ENCODE measurements at regions not wholly inside any gene's neighbourhood (a gene's known extent, or its start where the extent isn't known, plus 50 kb on each side); places are given as distances from the start of the nearest gene placed in this dataset.

- no peak for DNase-seq (ENCODE audit: low read depth in 4 of 4, low spot score in 1 of 4)
These were observed 163.3 kb upstream of the ZEB2 start for GRCh38 chr2:144683107-144683753.

GRCh38 chr2:144682248-144682647 lies 162.3 kb upstream of the ZEB2 start:
- no peak for DNase-seq (ENCODE audit: low read depth in 4 of 4, low spot score in 1 of 4)

GRCh38 chr2:144681389-144681788 lies 161.5 kb upstream of the ZEB2 start:
- no peak for DNase-seq (ENCODE audit: low read depth in 4 of 4, low spot score in 1 of 4)

DNA sequence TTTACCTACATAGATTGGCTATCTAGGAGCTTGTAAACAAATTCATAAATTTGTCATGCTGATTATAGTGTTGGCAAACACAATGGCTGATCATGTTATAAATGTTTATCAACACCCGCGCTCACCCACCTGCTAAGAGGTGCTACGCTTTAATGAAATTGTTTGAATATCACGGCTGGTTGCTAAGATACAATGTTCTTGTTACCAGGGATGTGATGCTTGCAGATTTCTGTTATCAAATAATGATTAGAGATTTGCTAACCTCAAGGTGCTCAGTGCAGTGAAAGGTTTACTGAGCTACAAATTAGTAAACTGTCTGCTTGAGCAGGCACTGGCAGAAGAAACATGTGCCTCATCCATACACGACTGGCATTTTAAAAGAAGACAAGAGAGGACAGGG lies 160.0 kb upstream of the ZEB2 start:
- DNase-seq (ENCODE audit: low read depth in 4 of 4, low spot score in 1 of 4) = no peak

DNA sequence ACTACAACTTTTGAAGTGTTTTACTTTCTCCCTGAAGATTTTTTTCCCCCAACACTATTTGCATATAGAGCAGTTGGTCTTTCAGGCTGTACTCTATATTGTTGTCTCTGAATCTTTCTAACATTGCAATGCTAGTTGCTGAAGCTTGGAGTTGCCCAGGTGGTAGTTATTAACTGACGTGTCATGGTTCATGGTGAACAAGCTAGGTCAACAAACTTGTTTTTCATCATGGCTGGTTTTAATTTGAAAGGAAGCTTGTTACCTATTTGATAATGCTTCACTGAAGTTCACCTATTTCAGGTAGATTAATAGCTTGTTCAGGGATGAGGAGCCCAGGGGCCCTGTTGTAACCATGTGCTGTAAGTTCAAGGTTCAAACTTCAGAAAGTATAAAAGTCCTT lies 158.8 kb upstream of the ZEB2 start:
- no peak for DNase-seq (ENCODE audit: low read depth in 4 of 4, low spot score in 1 of 4)

DNA sequence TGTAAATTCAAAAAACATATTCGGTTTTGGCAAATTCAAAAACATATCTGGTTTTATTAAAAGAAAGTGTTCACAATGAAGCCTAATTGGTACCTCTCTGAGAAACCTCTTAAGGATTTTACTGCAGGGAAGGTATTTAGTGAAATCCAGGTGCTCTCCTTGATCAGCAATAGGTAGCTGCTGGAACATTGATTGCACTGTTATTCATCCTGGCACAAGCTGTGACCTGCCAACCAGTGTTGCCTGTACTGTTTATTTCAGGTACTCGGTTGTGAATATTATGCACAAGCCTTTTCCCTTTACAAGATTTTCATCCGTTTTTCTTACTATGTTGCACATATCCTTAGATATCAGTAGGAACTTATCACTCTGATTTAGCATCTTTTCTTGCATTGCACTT lies 155.8 kb upstream of the ZEB2 start:
- DNase-seq (ENCODE audit: low read depth in 4 of 4, low spot score in 1 of 4) = no peak

GRCh38 chr2:144675331-144675730 lies 155.4 kb upstream of the ZEB2 start:
- DNase-seq (ENCODE audit: low read depth in 4 of 4, low spot score in 1 of 4) = no peak

- DNase-seq (ENCODE audit: low read depth in 4 of 4, low spot score in 1 of 4) = no peak
These were observed 154.2 kb upstream of the ZEB2 start for GRCh38 chr2:144674071-144674470.

GRCh38 chr2:144673456-144673855 lies 153.5 kb upstream of the ZEB2 start:
- no peak for DNase-seq (ENCODE audit: low read depth in 4 of 4, low spot score in 1 of 4)

- no peak for DNase-seq (ENCODE audit: low read depth in 4 of 4, low spot score in 1 of 4)
These were observed 152.0 kb upstream of the ZEB2 start for GRCh38 chr2:144671695-144672455.

GRCh38 chr2:144670738-144671137 lies 150.8 kb upstream of the ZEB2 start:
- DNase-seq (ENCODE audit: low read depth in 4 of 4, low spot score in 1 of 4) = no peak

DNA sequence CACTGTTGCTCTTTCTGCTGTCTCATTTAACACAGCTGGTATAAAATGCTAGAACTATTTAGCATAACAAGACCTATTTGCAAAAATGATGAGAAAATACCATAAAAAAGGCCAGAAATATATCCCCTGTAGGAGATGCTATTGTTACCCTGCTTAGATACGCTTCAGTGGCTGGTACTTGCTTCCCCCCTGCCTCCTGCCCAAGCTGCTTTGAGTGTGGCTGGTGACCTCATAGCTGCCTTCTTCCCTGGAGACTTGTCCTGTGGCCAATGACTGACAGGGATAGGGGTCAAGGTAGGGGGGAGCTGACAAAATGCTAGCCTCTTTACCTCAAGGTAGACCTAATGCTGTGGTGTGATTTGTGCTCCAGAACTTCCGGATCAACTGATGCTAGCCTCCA lies 150.2 kb upstream of the ZEB2 start:
- no peak for DNase-seq (ENCODE audit: low read depth in 4 of 4, low spot score in 1 of 4)

- no peak for DNase-seq (ENCODE audit: low read depth in 4 of 4, low spot score in 1 of 4)
These were observed 149.5 kb upstream of the ZEB2 start for GRCh38 chr2:144669196-144669987.

DNA sequence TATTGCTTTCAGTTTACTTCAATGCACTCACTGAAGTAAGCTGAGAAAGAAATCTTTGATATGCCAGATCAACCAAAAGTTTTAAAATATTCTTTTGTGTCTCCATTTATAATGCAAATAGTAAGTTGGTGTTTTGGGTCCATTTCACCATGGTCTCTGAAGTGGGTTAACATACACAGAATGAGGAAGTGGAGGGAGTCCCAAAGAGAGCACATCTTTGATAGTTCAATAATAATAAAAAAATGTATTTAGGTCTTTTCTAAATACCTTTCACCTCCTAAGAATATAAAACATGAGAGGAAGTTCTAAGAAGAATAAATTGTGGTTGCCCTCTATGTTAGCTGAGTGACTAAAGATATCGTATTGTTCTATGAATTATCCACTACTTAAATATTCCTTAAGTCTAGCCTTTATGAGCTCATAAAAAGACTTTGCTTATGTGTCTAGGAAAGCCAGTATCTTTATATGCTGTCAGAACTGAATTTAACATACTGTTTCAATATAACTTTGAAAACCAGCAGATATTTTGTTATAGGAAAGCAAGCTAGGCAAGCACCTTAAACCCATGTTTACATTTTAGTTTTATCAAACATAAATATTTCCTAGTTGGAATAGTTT lies 148.7 kb upstream of the ZEB2 start:
- no peak for DNase-seq (ENCODE audit: low read depth in 4 of 4, low spot score in 1 of 4)

DNA sequence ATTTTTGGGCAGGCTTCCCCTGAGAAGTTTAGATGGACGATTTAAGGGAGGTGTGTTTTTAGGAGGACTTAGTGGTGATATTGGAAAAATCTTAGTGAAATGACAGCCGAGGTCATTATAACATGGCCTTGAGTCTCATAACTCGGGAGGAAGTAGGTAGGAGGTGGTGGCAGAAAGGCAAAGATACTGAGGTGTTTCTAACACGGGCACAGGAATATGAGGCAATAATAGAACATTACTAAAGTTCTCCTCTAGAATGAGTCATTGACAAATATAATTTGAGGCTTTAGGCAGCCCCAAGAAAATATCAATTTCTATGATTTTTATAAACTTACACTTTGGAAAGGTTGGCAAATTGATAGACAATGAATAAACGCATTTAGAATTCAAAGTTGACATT lies 146.1 kb upstream of the ZEB2 start:
- no peak for DNase-seq (ENCODE audit: low read depth in 4 of 4, low spot score in 1 of 4)

- no peak for DNase-seq (ENCODE audit: low read depth in 4 of 4, low spot score in 1 of 4)
These were observed 143.3 kb upstream of the ZEB2 start for GRCh38 chr2:144663207-144663606.

DNA sequence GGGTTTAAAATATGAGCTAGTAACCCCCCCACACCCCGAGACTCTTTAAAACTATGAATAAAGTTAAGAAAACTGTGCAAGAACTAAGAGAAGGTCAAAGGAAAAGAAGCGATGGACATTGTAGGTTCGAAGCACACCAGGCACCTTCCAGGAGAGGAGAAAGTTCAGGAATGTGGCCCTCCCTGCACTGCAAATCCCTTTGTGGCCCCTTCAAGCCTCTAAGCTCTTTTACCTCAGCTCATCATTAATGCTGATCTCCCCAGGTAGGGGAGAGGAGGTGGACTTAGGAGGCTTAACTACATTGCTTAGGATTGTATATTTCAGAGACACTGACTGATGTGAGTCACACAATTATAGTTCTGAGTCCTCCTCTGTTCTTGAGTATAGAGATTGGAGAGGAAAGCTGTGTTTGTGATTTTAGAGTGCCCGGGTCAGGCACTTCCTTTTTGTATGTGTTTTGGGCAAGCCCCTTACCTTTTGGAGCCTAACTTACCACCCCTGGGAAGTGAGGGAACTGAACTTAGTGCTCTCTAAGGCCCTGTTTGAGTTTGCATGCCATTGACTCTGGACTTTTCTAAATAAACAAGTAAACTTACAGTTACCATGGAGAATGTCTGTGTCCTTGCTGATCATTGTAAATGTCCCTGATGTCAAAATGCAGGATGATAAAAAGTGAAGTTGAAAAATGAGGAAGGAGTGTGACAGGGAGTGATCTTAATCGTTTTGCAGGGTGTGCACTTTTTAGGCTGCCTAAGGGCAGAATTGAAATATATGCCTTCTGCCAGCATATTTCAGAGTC lies 140.8 kb upstream of the ZEB2 start:
- no peak for DNase-seq (ENCODE audit: low read depth in 4 of 4, low spot score in 1 of 4)

DNA sequence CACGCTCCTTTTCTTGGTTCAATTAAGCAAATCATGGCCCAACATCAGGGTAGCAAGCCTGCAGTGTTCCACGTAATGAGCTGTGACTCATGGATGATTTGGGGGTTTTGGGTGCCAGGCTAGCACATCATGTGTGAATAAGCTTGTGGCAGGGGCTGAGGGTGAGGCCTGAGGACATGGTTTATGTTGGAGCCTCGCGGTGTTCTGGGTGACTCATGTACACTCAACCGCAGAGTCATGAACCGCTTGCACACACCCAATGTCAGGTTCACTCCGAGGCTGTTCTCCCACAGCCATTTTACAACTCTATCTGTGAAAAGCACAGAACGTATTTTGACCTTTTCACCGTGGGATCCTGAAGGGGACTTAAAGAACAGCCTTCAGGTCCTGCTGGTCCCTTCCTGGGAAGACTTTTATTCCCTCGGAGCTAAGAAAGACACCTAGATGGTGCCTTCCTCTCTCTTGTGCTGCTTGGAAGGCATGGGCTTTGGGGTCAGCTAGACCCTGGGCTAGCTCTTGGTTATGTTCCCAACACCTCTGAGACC lies 139.9 kb upstream of the ZEB2 start:
- peak; percentile 1 to 9 (median 4) for DNase-seq (ENCODE audit: low read depth in 4 of 4, low spot score in 1 of 4)

DNA sequence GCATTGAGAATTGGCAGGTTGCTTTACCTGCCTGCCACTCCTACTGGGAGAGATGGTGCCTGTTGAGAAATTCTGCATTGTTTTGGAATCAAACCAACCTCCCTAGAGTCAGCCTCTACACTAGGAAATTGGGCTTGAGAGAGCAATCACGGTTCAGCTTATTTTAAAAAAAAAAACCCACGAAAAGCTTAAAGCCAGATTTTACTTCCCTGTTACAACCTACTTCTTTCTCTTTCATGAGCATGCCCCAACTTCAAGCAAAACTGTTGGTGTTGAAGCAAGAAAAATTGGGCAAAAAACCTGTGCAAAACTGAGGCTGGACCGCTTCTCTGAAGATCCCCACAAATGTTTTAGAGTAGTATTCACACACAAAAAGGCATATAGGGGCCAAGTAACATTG lies 134.6 kb upstream of the ZEB2 start:
- no peak for DNase-seq (ENCODE audit: low read depth in 4 of 4, low spot score in 1 of 4)

DNA sequence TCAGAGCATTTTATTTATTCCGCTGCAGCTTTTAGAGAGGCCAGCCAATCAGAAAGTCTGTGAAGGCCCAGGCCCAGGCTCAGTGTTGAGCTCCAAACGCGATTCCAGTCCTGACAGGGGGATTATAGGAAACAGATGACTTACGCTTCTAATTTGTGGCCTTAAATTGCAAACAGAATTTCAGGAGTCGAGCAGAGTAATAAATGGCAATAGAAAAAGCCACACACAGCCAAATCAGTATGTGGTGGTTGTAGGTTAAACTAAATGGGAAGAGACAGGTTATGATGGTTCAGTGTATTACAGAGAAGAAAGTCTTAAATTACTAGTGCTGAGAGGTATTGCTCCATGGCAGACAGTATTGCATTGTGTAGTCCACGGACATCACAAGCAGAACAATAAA lies 131.0 kb upstream of the ZEB2 start:
- no peak for DNase-seq (ENCODE audit: low read depth in 4 of 4, low spot score in 1 of 4)

All from stimulated activated CD4-positive, alpha-beta T cell treated with anti-CD3 and anti-CD28 coated beads, Interleukin-1b, Interleukin-23, amount 100 ng/mL, for 24 hours (primary cell).